A673 (cell line): ENCODE measurements at regions not wholly inside any gene's neighbourhood (a gene's known extent, or its start where the extent isn't known, plus 50 kb on each side); places are given as distances from the start of the nearest gene placed in this dataset.

ENCODE experiments used
- EZH2 ChIP-seq: fragments of 200-600 bp; sonication (generic); IDR thresholded peaks from 2 replicates; pipeline ENCODE4 v1.6.1; 2017; ENCODE audit warnings: borderline replicate concordance, low read depth, mild to moderate bottlenecking, mixed read lengths, antibody characterized with exemption, low read length; ENCODE audit not compliant: poor library complexity, severe bottlenecking
- TF ChIP-seq, protein P1 (sequence below): fragments of 300-800, 200-600 bp; sonication (generic); conservative IDR thresholded peaks from 2 replicates; pipeline ENCODE4 v1.5.1; 2017; ENCODE audit warnings: low read depth, mild to moderate bottlenecking, antibody characterized with exemption, low read length, moderate library complexity, mixed read lengths

DNA sequence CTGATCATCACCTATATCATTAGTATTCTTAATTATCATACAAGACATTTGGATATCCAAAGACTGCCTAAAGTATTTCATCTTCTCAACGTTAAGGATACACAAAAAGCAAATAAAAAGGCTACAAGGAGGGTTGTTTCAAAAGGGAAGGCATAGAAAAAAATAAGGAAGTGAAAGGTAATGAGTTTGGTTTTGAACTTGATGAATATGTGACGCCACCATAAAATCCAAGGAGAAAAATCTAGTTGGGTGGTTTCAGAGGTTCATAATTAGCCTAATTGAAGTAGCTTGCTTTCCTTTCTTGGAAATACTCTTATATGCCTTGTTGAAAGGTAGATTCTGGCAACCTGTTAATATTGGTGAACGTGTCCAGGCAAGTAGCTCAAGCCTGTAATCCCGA is 96.1 kb upstream of the SGCD start:
- TF ChIP-seq, protein P1, sequence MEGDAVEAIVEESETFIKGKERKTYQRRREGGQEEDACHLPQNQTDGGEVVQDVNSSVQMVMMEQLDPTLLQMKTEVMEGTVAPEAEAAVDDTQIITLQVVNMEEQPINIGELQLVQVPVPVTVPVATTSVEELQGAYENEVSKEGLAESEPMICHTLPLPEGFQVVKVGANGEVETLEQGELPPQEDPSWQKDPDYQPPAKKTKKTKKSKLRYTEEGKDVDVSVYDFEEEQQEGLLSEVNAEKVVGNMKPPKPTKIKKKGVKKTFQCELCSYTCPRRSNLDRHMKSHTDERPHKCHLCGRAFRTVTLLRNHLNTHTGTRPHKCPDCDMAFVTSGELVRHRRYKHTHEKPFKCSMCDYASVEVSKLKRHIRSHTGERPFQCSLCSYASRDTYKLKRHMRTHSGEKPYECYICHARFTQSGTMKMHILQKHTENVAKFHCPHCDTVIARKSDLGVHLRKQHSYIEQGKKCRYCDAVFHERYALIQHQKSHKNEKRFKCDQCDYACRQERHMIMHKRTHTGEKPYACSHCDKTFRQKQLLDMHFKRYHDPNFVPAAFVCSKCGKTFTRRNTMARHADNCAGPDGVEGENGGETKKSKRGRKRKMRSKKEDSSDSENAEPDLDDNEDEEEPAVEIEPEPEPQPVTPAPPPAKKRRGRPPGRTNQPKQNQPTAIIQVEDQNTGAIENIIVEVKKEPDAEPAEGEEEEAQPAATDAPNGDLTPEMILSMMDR = no peak
- TF ChIP-seq EZH2 = no peak
